Esophagus (tissue), 2 donors: ENCODE measurements at regions not wholly inside any gene's neighbourhood (a gene's known extent, or its start where the extent isn't known, plus 50 kb on each side); places are given as distances from the start of the nearest gene placed in this dataset.
"Not testable (repeated sequence)": the region's sequence is repeated elsewhere in the genome, so short reads cannot be mapped to it uniquely, and the experiment has no call there.

Experiments
- H3K27ac ChIP-seq, 2 donors: one replicate each; pipeline ENCODE4 v1.5.1; 2013; ENCODE audit warnings: low read depth in 2 of 2, mild to moderate bottlenecking in 2 of 2, inconsistent platforms in 1 of 2, low read length in 1 of 2, moderate library complexity in 1 of 2
- H3K27me3 ChIP-seq, 2 donors: one replicate each; pipeline ENCODE4 v1.6.1; 2013; ENCODE audit warnings: low read length in 2 of 2, control low read depth in 1 of 2, mild to moderate bottlenecking in 1 of 2; ENCODE audit not compliant: insufficient read depth in 2 of 2, control insufficient read depth in 1 of 2
- H3K36me3 ChIP-seq, 2 donors: one replicate each; pipeline ENCODE4 v1.6.1; 2013; ENCODE audit warnings: low read length in 1 of 2; ENCODE audit not compliant: control insufficient read depth in 2 of 2, insufficient read depth in 2 of 2
- H3K4me1 ChIP-seq, 2 donors: one replicate each; pipeline ENCODE4 v1.6.1; 2013; ENCODE audit warnings: low read length in 1 of 2; ENCODE audit not compliant: control insufficient read depth in 2 of 2, insufficient read depth in 2 of 2
- H3K4me3 ChIP-seq, 2 donors: one replicate each; pipeline ENCODE4 v1.5.1; 2013; ENCODE audit warnings: low read length in 2 of 2, mild to moderate bottlenecking in 2 of 2, low read depth in 1 of 2, moderate library complexity in 1 of 2
- H3K9me3 ChIP-seq, 2 donors: one replicate each; pipeline ENCODE4 v1.6.1; 2013; ENCODE audit warnings: mild to moderate bottlenecking in 2 of 2, low read depth in 1 of 2, low read length in 1 of 2, moderate library complexity in 1 of 2; ENCODE audit not compliant: control insufficient read depth in 2 of 2, insufficient read depth in 1 of 2
- WGBS, 2 donors: extraction: QIAGEN DNeasy Blood & Tissue Kit; methylation state at CpG; one replicate each; pipeline ENCODE4 v1.1.7; 2013; 5-methylcytosine and 5-hydroxymethylcytosine counted together
- donor health status: healthy with polysubstance abuse.
- donor health status: Bipolar disorder and iron deficiency.

DNA sequence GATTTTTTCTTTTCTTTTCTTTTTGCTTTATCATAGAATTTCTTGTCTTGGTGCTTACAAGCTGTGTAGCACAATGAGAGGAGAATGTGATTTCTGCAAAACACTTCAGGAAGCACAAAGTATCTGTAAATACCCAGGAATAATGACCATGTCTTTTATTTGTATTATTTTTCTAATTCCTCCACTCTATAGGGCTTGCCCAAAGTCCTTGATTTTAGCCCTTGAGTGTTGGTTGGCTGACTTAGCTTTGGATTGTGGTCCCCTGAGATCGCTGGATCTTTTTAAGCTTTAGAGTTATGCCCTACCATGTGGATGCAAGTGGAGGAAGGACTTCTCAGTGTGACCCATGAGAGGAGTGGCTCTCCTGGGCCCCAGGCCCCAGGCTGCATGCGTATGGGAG lies 52.2 kb downstream of the HOXC4 start:
- WGBS, 2 donors, result 63 to 68% methylated on average over 1 to 2 of the region's 2 CpGs

GRCh38 chr12:54106252-54106651 lies 52.6 kb downstream of the HOXC4 start:
- not testable (repeated sequence) for H3K9me3 ChIP-seq, H3K4me3 ChIP-seq, H3K27ac ChIP-seq, H3K36me3 ChIP-seq, H3K4me1 ChIP-seq, H3K27me3 ChIP-seq
- WGBS, 2 donors, result 27 to 30% methylated on average over 27 to 29 of the region's 29 CpGs

More for the DNA sequence above, 52.2 kb downstream of the HOXC4 start:
- not testable (repeated sequence) for H3K27ac ChIP-seq, H3K9me3 ChIP-seq, H3K27me3 ChIP-seq, H3K4me1 ChIP-seq, H3K4me3 ChIP-seq, H3K36me3 ChIP-seq

DNA sequence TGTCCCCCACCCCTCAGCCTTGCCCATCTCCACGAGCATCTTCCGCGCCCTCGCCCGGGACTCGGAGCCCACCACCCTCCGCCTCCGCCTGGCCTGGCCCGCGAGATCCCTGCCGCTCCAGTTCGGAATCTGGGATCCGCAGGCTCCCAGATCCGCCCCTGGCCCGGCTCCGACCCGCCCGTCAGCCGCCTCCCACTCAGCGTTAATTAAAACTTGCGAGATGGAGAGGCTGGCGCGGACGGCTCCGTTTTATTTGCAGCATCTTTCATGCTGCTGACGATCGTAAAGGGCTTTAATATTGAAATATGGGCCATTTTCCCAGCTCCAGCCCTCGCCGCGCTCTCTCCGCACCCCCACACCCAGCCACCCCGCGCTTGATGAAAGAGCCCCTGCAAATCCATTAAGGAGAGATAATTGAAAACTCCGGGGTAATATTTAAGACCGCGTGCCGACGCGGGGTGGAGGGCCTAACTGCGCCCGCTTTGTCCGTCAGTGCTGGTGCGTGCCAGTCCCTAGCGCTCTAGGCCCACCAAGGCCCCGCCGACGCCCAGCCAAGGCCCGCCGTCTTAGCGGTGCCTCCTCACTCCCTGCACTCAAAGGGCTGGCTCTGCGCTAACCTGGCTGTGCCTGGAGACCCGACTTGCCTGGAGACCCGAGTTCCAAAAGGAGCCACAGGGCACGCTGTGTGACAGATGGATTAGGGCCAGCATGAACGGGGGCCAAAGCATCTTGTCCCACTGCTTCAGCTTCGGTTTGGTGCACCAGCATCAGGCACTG lies 53.4 kb downstream of the HOXC4 start:
- H3K9me3 ChIP-seq, H3K36me3 ChIP-seq, H3K27ac ChIP-seq, H3K4me1 ChIP-seq, H3K4me3 ChIP-seq, H3K27me3 ChIP-seq: not testable (repeated sequence)
- 35 to 60% methylated on average over 55 to 56 of the region's 56 CpGs for WGBS, 2 donors

DNA sequence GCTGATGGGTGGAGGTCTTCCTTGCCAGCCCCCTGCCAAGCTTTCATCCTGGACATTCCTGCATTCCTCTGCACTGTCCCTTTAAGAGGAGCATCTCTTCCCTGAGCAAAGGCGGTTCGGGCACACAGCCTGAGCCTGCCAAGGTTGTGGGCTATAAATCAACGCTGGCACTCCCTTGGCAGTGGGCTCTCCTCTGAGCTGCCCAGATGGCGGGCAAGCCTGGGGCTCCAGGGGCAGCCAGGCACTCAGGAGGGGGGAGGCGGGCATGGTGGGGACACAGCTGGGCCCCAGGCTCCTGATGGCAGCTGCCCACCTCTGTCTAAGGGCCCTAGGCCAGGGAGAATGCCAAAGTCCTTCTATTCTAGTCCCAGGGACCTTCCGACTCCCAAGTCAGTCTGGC lies 58.7 kb downstream of the HOXC4 start:
- H3K27ac ChIP-seq, H3K9me3 ChIP-seq, H3K4me1 ChIP-seq, H3K27me3 ChIP-seq, H3K4me3 ChIP-seq, H3K36me3 ChIP-seq: not testable (repeated sequence)
- WGBS, 2 donors, result 32 to 37% methylated on average over 6 of the region's 6 CpGs

GRCh38 chr12:54116055-54116454 lies 62.4 kb downstream of the HOXC4 start:
- H3K4me3 ChIP-seq, H3K27ac ChIP-seq, H3K4me1 ChIP-seq, H3K36me3 ChIP-seq, H3K9me3 ChIP-seq, H3K27me3 ChIP-seq: not testable (repeated sequence)
- WGBS, 2 donors, result 3 to 10% methylated on average over 6 of the region's 6 CpGs

DNA sequence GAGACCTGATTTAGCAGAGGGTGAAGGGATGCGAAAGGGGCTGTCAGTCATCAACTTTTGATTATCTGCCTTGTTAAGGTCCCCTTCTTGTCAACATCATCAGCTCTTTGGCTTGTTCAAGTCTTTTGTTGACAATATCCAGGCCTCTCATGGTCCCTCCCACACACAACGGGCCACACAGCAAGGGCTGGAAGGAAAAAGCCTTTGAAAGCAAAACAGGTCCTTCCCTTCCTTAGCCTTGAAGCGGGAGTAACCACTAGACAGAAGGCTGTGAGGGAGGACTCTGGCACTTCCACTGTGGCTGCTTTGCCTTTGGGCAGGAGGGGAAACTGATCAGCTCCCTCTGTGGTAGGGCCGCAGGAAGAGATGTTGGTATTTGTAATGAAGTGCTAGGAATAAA lies 63.8 kb downstream of the HOXC4 start:
- 79 to 80% methylated on average over 3 to 4 of the region's 4 CpGs for WGBS, 2 donors
- H3K27ac ChIP-seq, result not testable (repeated sequence)

DNA sequence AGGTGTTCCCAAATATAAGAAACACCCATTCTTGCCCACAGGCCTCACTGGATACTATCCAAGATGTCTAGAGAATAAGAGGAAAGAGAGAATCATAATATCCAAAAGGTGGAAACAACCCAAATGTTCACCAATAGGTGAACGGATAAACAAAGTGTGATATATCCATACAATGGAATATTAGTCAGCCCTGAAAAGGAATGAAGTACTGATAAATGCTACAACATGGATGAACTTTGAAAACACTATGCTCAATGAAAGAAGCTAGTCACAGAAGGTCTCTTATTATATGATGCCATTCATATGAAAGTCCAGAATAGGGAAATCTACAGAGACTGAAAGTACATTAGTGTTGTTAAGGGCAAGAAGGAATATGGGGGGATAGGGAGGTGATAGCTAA lies 65.4 kb downstream of the HOXC4 start:
- 64 to 95% methylated on average over 1 of the region's 1 CpG for WGBS, 2 donors
- H3K4me1 ChIP-seq, H3K36me3 ChIP-seq, H3K4me3 ChIP-seq, H3K27ac ChIP-seq, H3K27me3 ChIP-seq, H3K9me3 ChIP-seq: not testable (repeated sequence)

More for the DNA sequence above, 63.8 kb downstream of the HOXC4 start:
- H3K36me3 ChIP-seq, H3K9me3 ChIP-seq, H3K27me3 ChIP-seq, H3K4me3 ChIP-seq, H3K4me1 ChIP-seq: not testable (repeated sequence)

GRCh38 chr12:54123981-54124380 lies 64.8 kb downstream of the SMUG1 start:
- H3K27me3 ChIP-seq, H3K27ac ChIP-seq, H3K36me3 ChIP-seq, H3K4me3 ChIP-seq, H3K9me3 ChIP-seq, H3K4me1 ChIP-seq: not testable (repeated sequence)
- 55 to 74% methylated on average over 7 of the region's 7 CpGs for WGBS, 2 donors

DNA sequence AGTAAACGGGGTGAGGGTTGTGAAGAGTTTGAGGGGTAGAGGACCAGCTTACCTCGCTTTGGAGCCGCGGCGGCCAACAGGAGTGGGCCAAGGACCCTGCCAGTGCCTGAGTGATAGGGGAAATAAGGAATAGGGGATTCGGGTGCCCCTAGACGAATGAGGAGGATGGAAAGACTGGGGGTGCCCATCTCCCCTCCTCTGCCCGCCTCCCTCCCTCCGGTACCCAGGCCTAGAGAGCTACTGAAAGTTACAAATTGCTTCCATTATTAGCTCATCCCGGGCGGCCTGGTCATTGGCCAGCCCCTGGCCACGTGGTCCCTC lies 63.1 kb downstream of the SMUG1 start:
- not testable (repeated sequence) for H3K9me3 ChIP-seq, H3K36me3 ChIP-seq, H3K27me3 ChIP-seq, H3K4me1 ChIP-seq
- H3K4me3 ChIP-seq, result peak overlapping the region; percentile 67 to 86
- peak overlapping the region in 1 of 2 donors; percentile 86 for H3K27ac ChIP-seq
- WGBS, 2 donors, result 14 to 17% methylated on average over 6 to 10 of the region's 12 CpGs

DNA sequence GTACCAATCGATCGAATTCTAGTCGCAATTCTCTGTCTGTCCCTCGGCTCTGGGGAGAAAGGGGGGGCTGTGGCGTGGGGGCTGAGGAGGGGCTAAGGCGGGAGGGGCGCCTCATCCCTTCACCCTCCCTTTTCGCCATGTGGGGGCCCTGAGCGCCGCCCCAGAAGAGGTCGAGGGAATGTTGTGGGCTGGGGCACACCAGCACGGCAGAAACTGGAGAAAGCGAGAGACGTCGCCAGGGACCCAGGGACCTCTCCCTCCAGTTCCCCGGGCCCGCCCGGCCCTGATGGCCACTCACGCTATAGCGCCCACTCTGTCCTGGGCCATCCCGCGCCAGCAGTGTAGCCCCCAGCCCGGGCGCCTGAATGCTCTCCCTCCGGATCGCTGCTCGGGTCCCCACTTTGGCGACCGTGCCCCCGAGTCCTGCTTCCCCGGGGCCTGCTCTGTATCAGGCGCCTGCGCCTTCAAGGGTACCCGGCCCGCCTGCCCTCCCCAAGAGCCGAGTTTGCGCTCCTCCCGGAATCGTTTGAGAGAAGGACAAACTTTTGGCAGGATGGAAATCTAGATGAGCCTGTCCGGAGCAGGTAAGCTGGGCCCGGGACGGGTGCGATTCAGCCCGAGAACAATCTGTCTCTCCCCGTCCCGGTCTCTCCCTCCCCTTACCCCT lies 62.6 kb downstream of the SMUG1 start:
- peak overlapping the region; percentile 67 to 86 for H3K4me3 ChIP-seq

More for the DNA sequence above, 62.6 kb downstream of the SMUG1 start:
- Histone ChIP-seq H3K27ac (peak overlapping the region; percentile 81 to 86), H3K27me3 (no peaks in the 10 kb centered on the region), H3K9me3 (no peaks in the 10 kb centered on the region), H3K4me1 (peaks cover 0 to 5% of the 10 kb centered on the region in 2 donors), H3K36me3 (no peaks in the 10 kb centered on the region)
- WGBS, 2 donors, result 1 to 2% methylated on average over 33 to 46 of the region's 46 CpGs
